ENCODE measurements at regions not wholly inside any gene's neighbourhood (a gene's known extent, or its start where the extent isn't known, plus 50 kb on each side); places are given as distances from the start of the nearest gene placed in this dataset.
"Not testable (repeated sequence)": the region's sequence is repeated elsewhere in the genome, so short reads cannot be mapped to it uniquely, and the experiment has no call there.

DNA sequence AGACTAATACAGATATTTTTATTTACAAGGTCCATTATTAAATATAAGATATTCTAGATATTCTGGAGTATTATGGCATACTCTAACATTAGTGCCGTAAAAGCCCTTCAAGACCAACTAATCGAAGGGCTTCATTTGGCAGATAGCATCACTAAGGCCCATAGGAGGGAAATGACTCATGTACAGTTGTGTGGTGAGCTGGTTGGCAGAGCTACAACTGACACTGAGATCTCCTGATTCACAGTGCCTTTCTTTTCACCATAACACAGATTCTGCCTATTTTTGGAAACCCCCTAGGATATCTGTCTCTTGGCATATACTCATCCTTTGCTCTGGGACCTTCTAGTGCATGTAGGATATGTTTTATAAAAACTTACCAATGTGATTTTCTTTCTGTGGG is 201.7 kb upstream of the AFF2 start:
- Histone ChIP-seq H3K36me3 (no peaks in the 10 kb centered on the region), H3K4me1 (no peaks in the 10 kb centered on the region), H3K9me3 (no peaks in the 10 kb centered on the region), H3K27ac (replicated peaks in 1 of 4) (no peak overlapping the region), H3K4me3 (no peak overlapping the region), H3K27me3 (no peaks in the 10 kb centered on the region)
- TF ChIP-seq, protein P1, sequence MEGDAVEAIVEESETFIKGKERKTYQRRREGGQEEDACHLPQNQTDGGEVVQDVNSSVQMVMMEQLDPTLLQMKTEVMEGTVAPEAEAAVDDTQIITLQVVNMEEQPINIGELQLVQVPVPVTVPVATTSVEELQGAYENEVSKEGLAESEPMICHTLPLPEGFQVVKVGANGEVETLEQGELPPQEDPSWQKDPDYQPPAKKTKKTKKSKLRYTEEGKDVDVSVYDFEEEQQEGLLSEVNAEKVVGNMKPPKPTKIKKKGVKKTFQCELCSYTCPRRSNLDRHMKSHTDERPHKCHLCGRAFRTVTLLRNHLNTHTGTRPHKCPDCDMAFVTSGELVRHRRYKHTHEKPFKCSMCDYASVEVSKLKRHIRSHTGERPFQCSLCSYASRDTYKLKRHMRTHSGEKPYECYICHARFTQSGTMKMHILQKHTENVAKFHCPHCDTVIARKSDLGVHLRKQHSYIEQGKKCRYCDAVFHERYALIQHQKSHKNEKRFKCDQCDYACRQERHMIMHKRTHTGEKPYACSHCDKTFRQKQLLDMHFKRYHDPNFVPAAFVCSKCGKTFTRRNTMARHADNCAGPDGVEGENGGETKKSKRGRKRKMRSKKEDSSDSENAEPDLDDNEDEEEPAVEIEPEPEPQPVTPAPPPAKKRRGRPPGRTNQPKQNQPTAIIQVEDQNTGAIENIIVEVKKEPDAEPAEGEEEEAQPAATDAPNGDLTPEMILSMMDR (IDR thresholded peaks at IDR 0.05) = no peak
- TF ChIP-seq POLR2A (IDR thresholded peaks at IDR 0.05; ENCODE audit: low read depth) (no peak), EP300 (IDR thresholded peaks at IDR 0.05) (no peak), POLR2AphosphoS5 (IDR thresholded peaks at IDR 0.05) (no peak)
- intact Hi-C loops (cut with DNase I) = no loop called here
- 78% methylated on average over 2 of the region's 2 CpGs for WGBS
- no peak for DNase-seq (ENCODE audit: extremely low spot score)

DNA sequence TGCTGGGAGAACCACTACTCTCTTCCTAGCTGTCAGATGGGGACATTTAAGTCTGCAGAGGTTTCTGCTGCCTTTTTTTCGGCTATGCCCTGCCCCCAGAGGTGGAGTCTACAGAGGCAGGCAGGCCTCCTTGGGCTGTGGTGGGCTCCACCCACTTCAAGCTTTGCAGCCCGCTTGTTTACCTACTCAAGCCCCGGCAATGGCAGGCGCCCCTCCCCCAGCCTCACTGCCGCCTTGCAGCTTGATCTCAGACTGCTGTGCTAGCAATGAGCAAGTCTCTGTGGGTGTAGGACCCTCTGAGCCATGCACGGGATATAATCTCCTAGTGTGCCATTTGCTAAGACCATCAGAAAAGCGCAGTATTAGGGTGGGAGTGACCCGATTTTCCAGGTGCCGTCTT is 195.2 kb upstream of the AFF2 start:
- H3K4me3 ChIP-seq; H3K36me3 ChIP-seq; DNase-seq (ENCODE audit: extremely low spot score); H3K4me1 ChIP-seq; H3K27me3 ChIP-seq; intact Hi-C loops (cut with DNase I); H3K27ac ChIP-seq (replicated peaks in 1 of 4); H3K9me3 ChIP-seq: not testable (repeated sequence)
- WGBS = 88% methylated on average over 8 of the region's 9 CpGs

DNA sequence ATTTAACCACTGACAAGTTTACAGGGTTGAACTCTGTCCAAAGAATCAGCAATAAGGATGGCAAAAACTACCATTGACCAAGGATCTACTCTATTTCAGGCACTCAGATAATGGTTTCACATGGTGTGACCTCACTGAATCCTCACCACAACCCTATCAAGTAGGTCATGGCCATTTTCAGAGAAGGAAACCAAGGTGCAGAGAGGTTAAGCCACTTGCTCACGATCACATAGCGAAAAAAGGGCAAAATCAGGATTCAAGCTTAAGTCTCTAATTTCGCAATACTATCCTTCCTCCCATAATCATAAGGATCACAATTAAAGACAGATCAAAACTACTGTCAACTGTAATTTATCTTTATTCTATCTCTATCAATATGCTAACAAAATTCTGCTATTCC is 191.0 kb upstream of the AFF2 start:
- 84% methylated on average over 3 of the region's 3 CpGs for WGBS
- Histone ChIP-seq H3K36me3 (no peaks in the 10 kb centered on the region), H3K4me3 (no peak overlapping the region), H3K4me1 (no peaks in the 10 kb centered on the region), H3K27me3 (no peaks in the 10 kb centered on the region), H3K9me3 (peaks cover 0 to 5% (median 0%) of the 10 kb centered on the region in 4 donors), H3K27ac (replicated peaks in 1 of 4) (no peak overlapping the region)
- TF ChIP-seq POLR2AphosphoS5 (IDR thresholded peaks at IDR 0.05) (no peak), EP300 (IDR thresholded peaks at IDR 0.05) (no peak), POLR2A (IDR thresholded peaks at IDR 0.05; ENCODE audit: low read depth) (no peak)
- TF ChIP-seq, protein P1 (IDR thresholded peaks at IDR 0.05) = no peak
- DNase-seq (ENCODE audit: extremely low spot score) = no peak
- intact Hi-C loops (cut with DNase I) = no loop called here

DNA sequence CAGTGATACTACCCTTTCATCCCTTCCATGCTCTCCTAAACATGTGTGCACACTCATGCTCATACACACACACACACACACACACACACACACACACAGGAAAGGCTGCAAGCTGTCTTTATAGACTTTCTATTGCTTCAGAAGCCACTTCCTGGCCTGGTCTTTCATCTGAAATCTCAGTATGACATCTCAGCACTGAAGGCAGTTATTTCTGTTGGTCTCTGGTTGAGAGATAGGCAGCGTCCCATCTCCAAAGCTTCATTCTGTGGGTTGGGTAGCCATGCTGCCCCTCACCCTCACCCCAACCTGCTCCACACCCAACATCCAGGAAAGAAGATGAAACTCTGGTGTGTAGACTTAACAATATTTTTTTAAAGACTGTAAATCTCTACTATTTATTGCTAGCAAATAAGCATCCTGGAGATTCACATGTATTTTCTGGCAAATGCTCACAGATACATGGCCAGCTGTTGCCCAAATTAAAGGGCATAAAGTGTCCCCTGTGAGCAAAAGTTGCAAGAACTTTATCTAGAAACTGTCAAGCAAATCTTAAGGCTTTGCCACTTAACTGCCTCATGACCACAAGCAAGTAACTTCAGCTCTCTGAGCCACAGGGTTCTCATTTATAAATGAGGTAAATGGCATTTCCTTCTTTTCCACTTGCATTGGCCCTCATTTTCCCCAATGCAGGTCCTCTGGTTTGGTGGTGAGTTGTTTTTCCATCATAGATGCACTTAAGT is 189.8 kb upstream of the AFF2 start:
- TF ChIP-seq EP300 (IDR thresholded peaks at IDR 0.05) (no peak), POLR2AphosphoS5 (IDR thresholded peaks at IDR 0.05) (no peak)
- H3K4me1 ChIP-seq = no peaks in the 10 kb centered on the region
- WGBS = 35% methylated on average over 1 of the region's 1 CpG
- H3K27ac ChIP-seq (replicated peaks in 1 of 4) = no peak overlapping the region
- H3K36me3 ChIP-seq = no peaks in the 10 kb centered on the region
- intact Hi-C loops (cut with DNase I) = no loop called here
- no peak overlapping the region for H3K4me3 ChIP-seq
- no peak for DNase-seq (ENCODE audit: extremely low spot score)
- H3K9me3 ChIP-seq = no peaks in the 10 kb centered on the region
- no peaks in the 10 kb centered on the region for H3K27me3 ChIP-seq

GRCh38 chrX:148311544-148311943 is 188.9 kb upstream of the AFF2 start:
- DNase-seq (ENCODE audit: extremely low spot score) = no peak
- Histone ChIP-seq H3K9me3 (no peaks in the 10 kb centered on the region), H3K27ac (replicated peaks in 1 of 4) (no peak overlapping the region), H3K27me3 (no peaks in the 10 kb centered on the region), H3K4me1 (no peaks in the 10 kb centered on the region), H3K4me3 (no peak overlapping the region), H3K36me3 (no peaks in the 10 kb centered on the region)
- TF ChIP-seq POLR2A (IDR thresholded peaks at IDR 0.05; ENCODE audit: low read depth) = no peak
- no peak for TF ChIP-seq EP300 (IDR thresholded peaks at IDR 0.05)
- no peak for TF ChIP-seq POLR2AphosphoS5 (IDR thresholded peaks at IDR 0.05)
- TF ChIP-seq, protein P1 (IDR thresholded peaks at IDR 0.05) = no peak
- intact Hi-C loops (cut with DNase I) = no loop called here

DNA sequence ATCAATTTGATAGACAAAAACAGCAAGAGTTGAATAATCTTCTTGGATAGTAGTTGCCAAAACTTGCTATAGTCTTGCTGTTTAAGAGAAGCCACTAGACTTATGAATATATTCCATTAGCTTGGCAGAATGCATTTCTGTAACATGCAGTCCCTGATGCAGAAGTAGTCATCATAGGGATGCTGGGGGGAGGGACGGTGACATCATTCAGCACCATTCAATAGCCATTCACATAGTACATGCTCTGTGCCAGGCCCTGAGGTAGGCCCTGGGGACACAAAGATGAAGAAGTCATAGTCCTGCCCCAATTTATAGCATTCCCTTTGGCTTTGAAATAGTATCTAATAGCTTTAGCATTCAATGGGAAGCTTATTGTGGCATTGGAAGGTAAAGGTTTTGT is 185.5 kb upstream of the AFF2 start:
- H3K27me3 ChIP-seq = no peaks in the 10 kb centered on the region
- no peaks in the 10 kb centered on the region for H3K36me3 ChIP-seq
- no peaks in the 10 kb centered on the region for H3K9me3 ChIP-seq
- H3K4me3 ChIP-seq = no peak overlapping the region
- no peak overlapping the region for H3K27ac ChIP-seq (replicated peaks in 1 of 4)
- WGBS = 69% methylated on average over 1 of the region's 1 CpG
- TF ChIP-seq POLR2A (IDR thresholded peaks at IDR 0.05; ENCODE audit: low read depth) = no peak
- TF ChIP-seq, protein P1 (IDR thresholded peaks at IDR 0.05) = no peak
- no peak for TF ChIP-seq EP300 (IDR thresholded peaks at IDR 0.05)
- TF ChIP-seq POLR2AphosphoS5 (IDR thresholded peaks at IDR 0.05) = no peak
- DNase-seq (ENCODE audit: extremely low spot score) = no peak
- intact Hi-C loops (cut with DNase I) = no loop called here
- no peaks in the 10 kb centered on the region for H3K4me1 ChIP-seq
